Dendritic cell treated with granulocyte-macrophage colony-stimulating factor and Interleukin-4, amounts not matched to agents 40 ng/mL and 50 ng/mL, for 4 days (primary cell): ENCODE measurements at regions not wholly inside any gene's neighbourhood (a gene's known extent, or its start where the extent isn't known, plus 50 kb on each side); places are given as distances from the start of the nearest gene placed in this dataset.

Experiments
- H3K27ac Mint-ChIP-seq: one replicate; pipeline ENCODE4 v1.8.0; 2022; ENCODE audit warnings: mild to moderate bottlenecking, mixed read lengths
- H3K27me3 Mint-ChIP-seq: one replicate; pipeline ENCODE4 v1.8.0; 2022; ENCODE audit warnings: mild to moderate bottlenecking, mixed read lengths
- H3K36me3 Mint-ChIP-seq: one replicate; pipeline ENCODE4 v1.8.0; 2022; ENCODE audit warnings: low read depth, mixed read lengths
- H3K4me1 Mint-ChIP-seq: one replicate; pipeline ENCODE4 v1.8.0; 2022; ENCODE audit warnings: low read depth, mixed read lengths
- H3K4me3 Mint-ChIP-seq: one replicate; pipeline ENCODE4 v1.8.0; 2022; ENCODE audit warnings: mild to moderate bottlenecking, moderate library complexity, mixed read lengths
- H3K9me3 Mint-ChIP-seq: one replicate; pipeline ENCODE4 v1.8.0; 2022; ENCODE audit warnings: mixed read lengths
- intact Hi-C: fragments of 100-400 bp; cut with micrococcal nuclease; formaldehyde crosslinking; loops from one replicate; pipeline ENCODE4 v1.15.0; 2022

- peaks cover 5% of the 10 kb centered on the region for H3K36me3 Mint-ChIP-seq
- H3K9me3 Mint-ChIP-seq: no peaks in the 10 kb centered on the region
- intact Hi-C loops: no loop called here
- H3K4me1 Mint-ChIP-seq: peaks cover 31% of the 10 kb centered on the region
- H3K27ac Mint-ChIP-seq: no peak overlapping the region
- H3K27me3 Mint-ChIP-seq: peaks cover 24% of the 10 kb centered on the region
- no peak overlapping the region for H3K4me3 Mint-ChIP-seq
These were observed 173.9 kb downstream of the MAF start for GRCh38 chr16:79426663-79427062.

DNA sequence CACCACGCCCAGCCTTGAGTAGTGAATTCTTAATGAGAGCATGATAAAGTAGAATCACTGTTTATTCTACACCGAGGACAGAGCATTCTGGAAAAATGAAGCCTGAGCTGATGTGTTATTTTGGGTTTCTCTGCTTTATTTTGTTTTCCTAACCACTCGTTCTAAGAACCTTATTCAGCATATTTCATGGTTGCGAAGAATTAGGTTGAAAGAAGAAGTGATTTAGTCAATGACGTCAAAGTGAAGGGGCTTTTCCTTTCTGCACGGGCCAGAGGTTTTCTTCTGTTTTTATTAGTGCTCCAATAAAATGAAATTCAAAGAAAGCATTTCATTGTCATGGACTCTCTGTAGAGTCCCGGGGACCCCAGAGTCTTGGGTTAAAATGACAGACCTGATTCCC is 178.5 kb downstream of the MAF start:
- Mint-ChIP-seq H3K27ac (peak overlapping the region; percentile 92), H3K4me3 (no peak overlapping the region), H3K27me3 (no peaks in the 10 kb centered on the region), H3K36me3 (peaks cover 5% of the 10 kb centered on the region), H3K9me3 (no peaks in the 10 kb centered on the region), H3K4me1 (peaks cover 65% of the 10 kb centered on the region)
- intact Hi-C loops: no loop called here

DNA sequence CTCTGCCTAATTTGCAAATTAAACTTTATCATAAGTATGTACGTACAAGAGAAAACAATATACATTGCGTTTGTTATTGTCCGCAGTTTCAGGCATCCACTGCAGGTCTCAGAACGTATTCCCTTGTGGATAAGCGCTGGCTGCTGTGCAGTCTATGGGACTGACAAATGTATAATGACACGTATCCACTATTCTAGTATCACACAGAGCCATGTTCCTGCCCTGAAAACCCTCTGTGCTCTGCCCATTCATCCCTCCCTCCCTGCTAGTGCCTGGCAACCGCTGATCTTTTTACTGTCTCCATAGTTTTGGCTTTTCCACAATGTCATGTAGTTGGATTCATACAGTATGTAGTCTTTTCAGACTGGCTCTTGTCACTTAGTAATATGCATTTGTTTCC is 179.4 kb downstream of the MAF start:
- Mint-ChIP-seq H3K9me3 (no peaks in the 10 kb centered on the region), H3K27ac (peak overlapping the region; percentile 92), H3K4me1 (peaks cover 75% of the 10 kb centered on the region)

GRCh38 chr16:79420493-79420892 is 180.0 kb downstream of the MAF start:
- H3K9me3 Mint-ChIP-seq: no peaks in the 10 kb centered on the region

More for the DNA sequence above, 179.4 kb downstream of the MAF start:
- no peaks in the 10 kb centered on the region for H3K27me3 Mint-ChIP-seq
- no peak overlapping the region for H3K4me3 Mint-ChIP-seq
- intact Hi-C loops: no loop called here
- peaks cover 5% of the 10 kb centered on the region for H3K36me3 Mint-ChIP-seq

DNA sequence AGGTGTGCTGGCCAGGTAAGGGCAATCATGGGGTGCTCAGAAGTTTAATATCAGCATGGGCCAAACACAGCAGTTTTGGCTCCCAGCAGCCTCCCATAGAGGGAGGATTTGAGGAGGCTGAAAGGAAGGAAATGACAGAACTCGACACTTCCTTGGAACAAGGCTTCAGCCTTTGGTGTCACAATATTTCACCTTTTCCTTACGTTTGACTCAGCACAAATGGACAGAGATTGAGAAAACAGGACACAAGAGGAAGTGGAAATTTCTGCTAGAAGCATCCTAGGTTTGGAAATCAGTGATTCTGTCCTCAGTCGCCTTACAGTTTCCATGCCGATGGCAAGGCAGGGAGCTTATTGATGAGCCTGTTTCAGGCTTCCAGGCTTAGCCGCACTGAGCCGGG is 181.4 kb downstream of the MAF start:
- Mint-ChIP-seq H3K9me3 (peaks cover 3% of the 10 kb centered on the region), H3K4me1 (peaks cover 89% of the 10 kb centered on the region), H3K27ac (peak overlapping the region; percentile 92), H3K27me3 (peaks cover 5% of the 10 kb centered on the region), H3K4me3 (no peak overlapping the region), H3K36me3 (peaks cover 5% of the 10 kb centered on the region)
- intact Hi-C loops: loop anchor here (2.0 to 10.0 kb wide), 4 partner anchors 33 to 176 kb away; no protein-coding TSS in a partner anchor

More at GRCh38 chr16:79420493-79420892, 180.0 kb downstream of the MAF start:
- H3K4me1 Mint-ChIP-seq: peaks cover 77% of the 10 kb centered on the region
- intact Hi-C loops: no loop called here
- peaks cover 5% of the 10 kb centered on the region for H3K36me3 Mint-ChIP-seq
- no peak overlapping the region for H3K4me3 Mint-ChIP-seq
- H3K27me3 Mint-ChIP-seq: no peaks in the 10 kb centered on the region
- peak overlapping the region; percentile 92 for H3K27ac Mint-ChIP-seq

- peak overlapping the region; percentile 64 for H3K4me3 Mint-ChIP-seq
- H3K27ac Mint-ChIP-seq: peak overlapping the region; percentile 92
- peaks cover under 1% of the 10 kb centered on the region for H3K36me3 Mint-ChIP-seq
- H3K9me3 Mint-ChIP-seq: peaks cover 6% of the 10 kb centered on the region
- H3K27me3 Mint-ChIP-seq: peaks cover 6% of the 10 kb centered on the region
- intact Hi-C loops: loop anchor here (2.0 to 10.0 kb wide), 4 partner anchors 35 to 177 kb away; no protein-coding TSS in a partner anchor
- H3K4me1 Mint-ChIP-seq: peaks cover 91% of the 10 kb centered on the region
These were observed 182.9 kb downstream of the MAF start for GRCh38 chr16:79417601-79418008.

DNA sequence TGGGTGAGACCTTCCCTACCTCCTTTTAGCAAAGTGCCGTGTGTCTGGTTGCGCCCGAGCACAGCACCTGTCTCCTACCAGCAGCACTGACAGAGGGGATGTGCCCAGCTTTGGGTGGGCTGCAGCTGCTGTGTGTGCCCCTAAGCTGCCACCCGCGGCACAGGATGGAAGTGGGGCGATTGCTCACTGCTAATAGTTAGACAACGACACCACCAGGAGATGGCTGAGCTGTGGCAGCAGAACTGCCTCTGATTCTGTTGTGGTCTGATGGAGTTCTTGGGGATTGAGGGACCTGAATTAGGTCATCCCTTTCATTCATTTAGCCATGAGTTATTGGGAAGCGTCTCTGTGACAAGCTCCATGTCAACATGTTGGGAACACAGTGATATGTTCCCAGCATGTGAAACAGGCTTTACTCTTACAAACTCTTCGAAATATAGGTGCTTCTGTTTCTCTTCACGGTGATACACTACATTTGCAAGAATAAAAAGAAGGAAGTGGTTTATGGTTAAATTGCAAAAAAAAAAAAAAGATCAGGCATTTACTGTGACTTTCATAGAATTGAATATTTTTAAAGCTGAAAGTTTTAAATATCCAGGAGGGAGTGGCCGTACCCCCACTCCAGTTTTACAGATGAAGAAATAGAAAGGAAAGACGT is 184.4 kb downstream of the MAF start:
- Mint-ChIP-seq H3K36me3 (no peaks in the 10 kb centered on the region), H3K4me1 (peaks cover 83% of the 10 kb centered on the region), H3K27ac (peak overlapping the region; percentile 92), H3K9me3 (peaks cover 6% of the 10 kb centered on the region), H3K4me3 (peak overlapping the region; percentile 15), H3K27me3 (peaks cover 8% of the 10 kb centered on the region)
- intact Hi-C loops: loop anchor here (5.0 to 10.0 kb wide), 3 partner anchors 36 to 179 kb away; no protein-coding TSS in a partner anchor

DNA sequence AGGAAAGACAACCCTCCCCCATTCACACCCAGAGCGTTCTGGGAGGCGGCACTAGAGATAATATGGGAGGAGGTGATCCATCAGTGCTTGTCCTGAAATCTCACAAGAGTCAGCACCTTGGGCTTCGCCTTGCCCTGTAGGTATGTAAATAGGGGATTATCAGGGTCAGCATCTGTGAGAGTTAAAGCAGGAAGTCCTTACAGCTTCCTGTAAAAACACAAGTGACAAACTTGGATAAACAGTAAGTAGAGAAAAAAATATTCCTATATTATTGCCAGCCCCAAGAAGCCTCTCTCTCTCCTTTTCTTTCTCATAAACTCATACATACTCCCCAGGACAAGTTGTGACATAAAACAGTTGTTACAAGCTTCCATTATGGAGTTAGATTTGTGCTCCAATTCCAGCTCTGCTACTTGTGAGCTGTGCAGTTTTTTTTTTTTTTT is 187.7 kb downstream of the MAF start:
- peaks cover 11% of the 10 kb centered on the region for H3K36me3 Mint-ChIP-seq
- H3K9me3 Mint-ChIP-seq: peaks cover 22% of the 10 kb centered on the region
- peaks cover 65% of the 10 kb centered on the region for H3K4me1 Mint-ChIP-seq
- peaks cover 8% of the 10 kb centered on the region for H3K27me3 Mint-ChIP-seq
- no peak overlapping the region for H3K27ac Mint-ChIP-seq
- intact Hi-C loops: loop anchor here (10.0 kb wide), 2 partner anchors 148 to 182 kb away; no protein-coding TSS in a partner anchor
- H3K4me3 Mint-ChIP-seq: no peak overlapping the region

DNA sequence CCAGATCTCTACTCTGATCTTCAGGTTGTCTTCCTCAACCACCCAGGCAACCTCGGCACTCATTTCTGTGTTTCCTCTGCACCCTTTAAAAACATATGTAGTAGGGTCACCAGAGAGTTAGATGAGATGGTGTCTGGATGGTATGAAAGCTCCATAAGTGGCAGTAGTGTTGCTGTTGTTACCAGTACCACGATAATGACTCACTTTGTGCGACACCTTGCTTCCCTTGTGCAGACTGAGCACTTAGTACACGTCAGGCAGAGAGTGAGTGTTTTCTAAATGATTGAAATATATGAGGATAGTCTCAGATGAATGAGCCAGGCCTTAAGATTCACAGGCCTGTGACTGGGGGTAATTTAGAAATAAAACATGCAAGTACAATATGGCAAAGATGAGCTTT is 188.7 kb downstream of the MAF start:
- H3K9me3 Mint-ChIP-seq: peaks cover 22% of the 10 kb centered on the region
- H3K36me3 Mint-ChIP-seq: peaks cover 11% of the 10 kb centered on the region
- H3K27me3 Mint-ChIP-seq: peaks cover 15% of the 10 kb centered on the region
- no peak overlapping the region for H3K4me3 Mint-ChIP-seq
- intact Hi-C loops: loop anchor here (10.0 kb wide), 2 partner anchors 147 to 183 kb away; no protein-coding TSS in a partner anchor
- H3K4me1 Mint-ChIP-seq: peaks cover 55% of the 10 kb centered on the region
- peak overlapping the region; percentile 39 for H3K27ac Mint-ChIP-seq

DNA sequence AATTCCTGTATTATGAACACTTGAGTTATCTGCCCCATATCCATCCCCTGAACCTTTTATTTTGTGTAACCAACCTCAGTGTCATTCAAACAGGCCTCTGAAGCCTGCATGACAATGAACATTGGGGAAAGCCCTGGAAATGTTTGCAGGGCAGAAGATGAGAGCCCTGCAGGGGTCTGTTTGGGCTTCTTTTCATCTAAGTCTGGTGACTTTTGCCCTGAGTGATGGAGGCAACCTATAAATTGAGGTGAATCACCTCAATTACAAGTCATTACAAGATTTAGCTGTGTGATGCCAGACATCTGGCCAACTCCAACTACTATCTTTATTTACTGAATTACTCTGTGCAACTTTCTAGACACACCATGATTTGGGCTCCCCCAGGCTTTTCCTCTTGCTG is 189.2 kb downstream of the MAF start:
- H3K36me3 Mint-ChIP-seq: peaks cover 11% of the 10 kb centered on the region

DNA sequence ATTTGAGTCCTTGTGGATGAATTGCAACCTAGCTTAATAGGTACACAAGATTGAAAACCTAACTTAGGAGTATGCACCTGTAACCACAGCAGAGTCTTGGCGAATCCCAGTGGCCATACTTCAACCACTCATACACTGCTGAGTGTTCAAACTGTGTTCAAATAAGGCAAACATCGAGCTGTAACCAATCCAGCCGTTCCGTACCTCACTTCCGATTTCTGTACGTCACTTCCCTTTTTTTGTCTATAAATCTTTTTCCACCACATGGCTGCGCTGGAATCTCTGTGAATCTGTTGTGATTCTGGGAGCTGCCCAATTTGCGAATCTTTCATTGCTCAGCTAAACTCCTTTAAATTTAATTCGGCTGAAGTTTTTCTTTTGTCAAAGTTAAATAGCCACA is 190.6 kb downstream of the MAF start:
- intact Hi-C loops: loop anchor here (10.0 kb wide), 2 partner anchors 145 to 185 kb away; no protein-coding TSS in a partner anchor
- peaks cover 37% of the 10 kb centered on the region for H3K4me1 Mint-ChIP-seq

More for the DNA sequence above, 189.2 kb downstream of the MAF start:
- H3K4me1 Mint-ChIP-seq: peaks cover 50% of the 10 kb centered on the region
- intact Hi-C loops: loop anchor here (10.0 kb wide), 2 partner anchors 147 to 183 kb away; no protein-coding TSS in a partner anchor
- peaks cover 22% of the 10 kb centered on the region for H3K9me3 Mint-ChIP-seq
- H3K4me3 Mint-ChIP-seq: no peak overlapping the region
- H3K27ac Mint-ChIP-seq: peak overlapping the region; percentile 39
- peaks cover 18% of the 10 kb centered on the region for H3K27me3 Mint-ChIP-seq

GRCh38 chr16:79408355-79408754 is 192.2 kb downstream of the MAF start:
- no peak overlapping the region for H3K4me3 Mint-ChIP-seq
- no peak overlapping the region for H3K27ac Mint-ChIP-seq
- H3K36me3 Mint-ChIP-seq: peaks cover 11% of the 10 kb centered on the region
- H3K27me3 Mint-ChIP-seq: peaks cover 27% of the 10 kb centered on the region
- H3K9me3 Mint-ChIP-seq: peaks cover 25% of the 10 kb centered on the region
- intact Hi-C loops: no loop called here
- peaks cover 40% of the 10 kb centered on the region for H3K4me1 Mint-ChIP-seq

More for the DNA sequence above, 190.6 kb downstream of the MAF start:
- Mint-ChIP-seq H3K36me3 (peaks cover 11% of the 10 kb centered on the region), H3K27ac (no peak overlapping the region), H3K4me3 (no peak overlapping the region), H3K27me3 (peaks cover 21% of the 10 kb centered on the region), H3K9me3 (peaks cover 31% of the 10 kb centered on the region)

DNA sequence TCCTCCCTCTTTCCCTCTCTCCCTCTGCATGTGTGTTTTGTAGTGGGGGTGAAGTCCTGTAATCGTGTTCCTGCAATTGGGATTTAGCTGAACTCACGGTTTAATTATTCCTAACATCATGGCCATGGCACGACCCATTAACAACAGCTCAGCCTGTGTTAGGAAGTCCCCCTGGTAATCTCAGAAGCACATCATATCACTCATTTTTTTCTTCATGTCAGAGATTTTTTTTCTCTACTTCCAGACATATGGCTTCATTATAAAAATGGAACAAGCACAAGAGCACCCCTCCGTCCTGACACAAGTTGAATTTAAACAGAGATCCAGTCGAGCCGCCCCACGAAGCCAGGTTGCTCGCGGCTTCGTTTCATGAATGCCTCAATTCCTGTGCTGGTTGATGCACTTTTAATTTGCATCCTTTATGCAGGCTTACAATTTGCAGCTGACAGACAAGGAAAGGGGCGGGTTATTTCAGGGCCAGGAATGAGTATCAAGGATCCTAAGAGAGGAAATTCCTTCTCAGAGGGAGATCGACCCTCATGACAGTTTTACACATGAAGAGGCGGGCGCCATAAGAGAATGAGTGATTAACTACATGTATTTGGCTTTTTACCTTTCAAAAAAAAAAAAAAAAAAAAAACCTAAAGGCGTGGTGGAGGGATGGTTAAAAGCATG is 192.9 kb downstream of the MAF start:
- H3K9me3 Mint-ChIP-seq: peaks cover 25% of the 10 kb centered on the region

DNA sequence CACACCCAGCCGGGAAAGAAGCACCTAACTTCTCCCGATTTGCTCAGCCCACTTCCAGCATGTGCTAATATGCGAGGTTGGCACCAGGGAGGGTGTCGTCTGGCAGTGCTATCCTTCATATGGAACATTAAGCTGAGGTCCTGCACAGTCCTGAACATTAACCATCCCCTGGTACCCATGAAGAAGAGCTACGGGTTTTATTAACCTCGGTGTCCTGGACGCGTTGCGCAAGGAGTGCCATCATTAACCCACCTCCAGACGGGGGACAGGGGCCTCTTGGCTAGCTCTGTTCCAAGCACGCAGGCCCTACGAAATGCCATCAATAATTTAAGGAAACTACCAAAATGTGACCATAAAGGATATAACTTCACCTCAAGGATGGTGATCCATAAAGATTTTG is 193.5 kb downstream of the MAF start:
- Mint-ChIP-seq H3K4me1 (peaks cover 35% of the 10 kb centered on the region), H3K9me3 (peaks cover 25% of the 10 kb centered on the region), H3K27ac (peak overlapping the region; percentile 6), H3K27me3 (peaks cover 28% of the 10 kb centered on the region), H3K4me3 (no peak overlapping the region), H3K36me3 (peaks cover 11% of the 10 kb centered on the region)
- intact Hi-C loops: no loop called here

More for the DNA sequence above, 192.9 kb downstream of the MAF start:
- H3K36me3 Mint-ChIP-seq: peaks cover 11% of the 10 kb centered on the region
- H3K4me1 Mint-ChIP-seq: peaks cover 37% of the 10 kb centered on the region
- peaks cover 28% of the 10 kb centered on the region for H3K27me3 Mint-ChIP-seq
- H3K4me3 Mint-ChIP-seq: no peak overlapping the region
- intact Hi-C loops: no loop called here
- peak overlapping the region; percentile 6 for H3K27ac Mint-ChIP-seq
